ENCODE measurements at regions not wholly inside any gene's neighbourhood (a gene's known extent, or its start where the extent isn't known, plus 50 kb on each side); places are given as distances from the start of the nearest gene placed in this dataset.

DNA sequence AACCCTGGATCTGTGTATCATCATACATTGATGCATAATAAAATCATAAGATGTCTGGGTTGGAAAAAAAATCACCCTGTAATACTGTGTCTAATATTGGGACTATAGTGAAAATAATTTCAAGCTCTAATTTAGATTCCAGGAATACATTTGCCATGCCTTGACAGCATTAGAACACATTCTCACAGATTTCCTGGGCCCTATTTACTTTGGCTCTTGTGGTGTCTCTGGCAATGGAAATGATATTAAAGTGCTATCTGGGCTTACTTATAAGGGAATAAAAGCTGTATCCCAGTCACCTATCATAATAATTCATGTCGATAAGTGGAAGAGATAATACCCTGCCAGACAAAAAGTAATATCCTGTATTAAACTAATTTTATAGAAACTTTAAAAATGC, 472.0 kb downstream of the ZPLD1 start:
- Histone ChIP-seq H3K4me3 (no peak overlapping the region), H3K27ac (no peak overlapping the region), H3K9me3 (no peaks in the 10 kb centered on the region), H3K36me3 (no peaks in the 10 kb centered on the region), H3K4me1 (no peaks in the 10 kb centered on the region), H3K27me3 (no peaks in the 10 kb centered on the region)
- DNase-seq, result no peak
- TF ChIP-seq, protein P1, sequence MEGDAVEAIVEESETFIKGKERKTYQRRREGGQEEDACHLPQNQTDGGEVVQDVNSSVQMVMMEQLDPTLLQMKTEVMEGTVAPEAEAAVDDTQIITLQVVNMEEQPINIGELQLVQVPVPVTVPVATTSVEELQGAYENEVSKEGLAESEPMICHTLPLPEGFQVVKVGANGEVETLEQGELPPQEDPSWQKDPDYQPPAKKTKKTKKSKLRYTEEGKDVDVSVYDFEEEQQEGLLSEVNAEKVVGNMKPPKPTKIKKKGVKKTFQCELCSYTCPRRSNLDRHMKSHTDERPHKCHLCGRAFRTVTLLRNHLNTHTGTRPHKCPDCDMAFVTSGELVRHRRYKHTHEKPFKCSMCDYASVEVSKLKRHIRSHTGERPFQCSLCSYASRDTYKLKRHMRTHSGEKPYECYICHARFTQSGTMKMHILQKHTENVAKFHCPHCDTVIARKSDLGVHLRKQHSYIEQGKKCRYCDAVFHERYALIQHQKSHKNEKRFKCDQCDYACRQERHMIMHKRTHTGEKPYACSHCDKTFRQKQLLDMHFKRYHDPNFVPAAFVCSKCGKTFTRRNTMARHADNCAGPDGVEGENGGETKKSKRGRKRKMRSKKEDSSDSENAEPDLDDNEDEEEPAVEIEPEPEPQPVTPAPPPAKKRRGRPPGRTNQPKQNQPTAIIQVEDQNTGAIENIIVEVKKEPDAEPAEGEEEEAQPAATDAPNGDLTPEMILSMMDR (IDR thresholded peaks at IDR 0.05), result no peak
- TF ChIP-seq POLR2A (IDR thresholded peaks at IDR 0.05), result no peak
- intact Hi-C loops (cut with DNase I; ENCODE audit: low total_unique reads), result no loop called here

DNA sequence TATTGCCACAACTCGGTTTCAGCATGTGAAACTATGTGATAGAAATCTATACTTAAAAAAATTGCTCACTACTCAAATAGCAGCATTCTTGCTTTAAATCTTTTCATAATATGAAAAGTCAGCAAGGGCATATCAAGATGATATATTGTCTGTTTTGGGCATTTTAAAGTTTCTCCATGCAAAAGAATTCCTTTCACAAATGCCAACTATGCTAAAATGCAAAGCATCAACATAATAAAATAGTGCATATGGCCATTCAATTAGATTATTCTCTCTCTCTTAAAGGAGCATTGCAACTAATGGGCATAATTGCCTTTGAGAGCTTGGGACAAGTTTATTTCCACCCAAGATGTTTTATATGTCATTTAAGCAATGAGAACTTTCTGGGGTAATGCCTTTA, 475.1 kb downstream of the ZPLD1 start:
- H3K36me3 ChIP-seq, result no peaks in the 10 kb centered on the region
- no peaks in the 10 kb centered on the region for H3K9me3 ChIP-seq
- DNase-seq, result no peak
- no peak overlapping the region for H3K4me3 ChIP-seq
- H3K4me1 ChIP-seq, result no peaks in the 10 kb centered on the region
- TF ChIP-seq, protein P1 (IDR thresholded peaks at IDR 0.05), result no peak
- TF ChIP-seq POLR2A (IDR thresholded peaks at IDR 0.05), result no peak
- intact Hi-C loops (cut with DNase I; ENCODE audit: low total_unique reads), result no loop called here
- no peak overlapping the region for H3K27ac ChIP-seq
- H3K27me3 ChIP-seq, result no peaks in the 10 kb centered on the region

DNA sequence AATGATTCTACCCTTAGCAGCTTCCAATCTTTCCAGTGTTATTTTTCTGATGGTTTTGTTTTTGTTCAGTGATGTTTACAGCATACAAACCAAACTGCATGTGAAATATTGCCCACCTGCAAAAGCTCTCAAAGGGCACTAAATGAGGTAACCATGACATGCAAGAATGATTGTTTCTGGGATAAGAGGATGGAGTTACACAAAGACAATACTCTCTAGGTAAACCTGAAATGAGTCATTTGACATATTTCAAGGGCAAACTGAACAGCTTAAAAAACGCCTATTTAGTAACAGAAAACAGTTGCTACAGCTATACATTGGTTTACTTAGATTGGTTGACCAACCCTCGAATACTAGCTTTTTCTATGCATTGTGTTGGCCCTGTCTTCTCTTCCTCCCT, 481.7 kb downstream of the ZPLD1 start:
- H3K27me3 ChIP-seq, result no peaks in the 10 kb centered on the region
- no peak overlapping the region for H3K27ac ChIP-seq
- no peak for TF ChIP-seq POLR2A (IDR thresholded peaks at IDR 0.05)
- TF ChIP-seq, protein P1 (IDR thresholded peaks at IDR 0.05), result no peak
- intact Hi-C loops (cut with DNase I; ENCODE audit: low total_unique reads), result no loop called here
- DNase-seq, result no peak
- no peaks in the 10 kb centered on the region for H3K4me1 ChIP-seq
- H3K36me3 ChIP-seq, result no peaks in the 10 kb centered on the region
- no peaks in the 10 kb centered on the region for H3K9me3 ChIP-seq
- no peak overlapping the region for H3K4me3 ChIP-seq

DNA sequence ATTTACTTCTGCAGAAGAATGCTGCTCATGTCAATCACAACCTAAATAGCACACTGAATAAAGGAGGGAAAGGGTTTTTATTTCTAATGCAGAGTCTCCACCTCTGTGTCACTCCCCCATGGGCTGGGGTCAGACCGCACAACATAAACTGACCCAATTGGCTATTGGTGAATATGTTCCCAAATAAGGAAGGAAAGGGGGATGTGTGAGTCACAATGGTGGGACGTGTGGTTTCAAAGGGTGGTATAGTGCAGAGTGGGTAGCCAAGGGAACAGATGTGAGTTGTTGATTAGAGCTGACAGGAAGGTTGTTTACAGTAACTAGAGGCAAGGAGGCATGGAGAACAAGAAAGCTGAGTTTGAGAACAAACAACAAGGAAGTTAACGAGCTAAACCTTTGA, 491.8 kb downstream of the ZPLD1 start:
- intact Hi-C loops (cut with DNase I; ENCODE audit: low total_unique reads), result no loop called here
- no peak for TF ChIP-seq POLR2A (IDR thresholded peaks at IDR 0.05)
- TF ChIP-seq, protein P1 (IDR thresholded peaks at IDR 0.05), result no peak
- no peak for DNase-seq
- H3K27me3 ChIP-seq, result no peaks in the 10 kb centered on the region
- no peaks in the 10 kb centered on the region for H3K36me3 ChIP-seq
- H3K9me3 ChIP-seq, result peaks cover 0 to 4% of the 10 kb centered on the region in 2 donors
- H3K4me3 ChIP-seq, result no peak overlapping the region
- no peaks in the 10 kb centered on the region for H3K4me1 ChIP-seq
- no peak overlapping the region for H3K27ac ChIP-seq

DNA sequence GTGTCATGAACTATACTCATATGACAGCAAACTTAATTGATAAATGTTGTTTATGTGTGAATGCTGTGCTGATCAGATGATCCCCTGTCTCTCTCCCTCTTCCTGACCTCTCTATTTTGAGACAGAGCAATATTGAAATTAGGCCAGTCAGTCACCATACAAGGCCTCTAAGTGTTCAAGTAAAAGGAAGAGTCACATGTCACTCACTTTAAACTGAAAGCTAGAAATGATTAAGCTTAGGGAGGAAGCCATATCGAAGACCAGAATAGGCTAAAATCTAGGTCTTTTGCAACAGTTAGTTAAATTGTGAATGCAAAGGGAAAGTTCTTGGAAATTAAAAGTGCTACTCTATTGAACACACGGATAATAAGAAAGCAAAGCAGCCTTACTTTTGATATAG, 498.6 kb downstream of the ZPLD1 start:
- Histone ChIP-seq H3K36me3 (no peaks in the 10 kb centered on the region), H3K9me3 (no peaks in the 10 kb centered on the region), H3K4me1 (no peaks in the 10 kb centered on the region), H3K27me3 (no peaks in the 10 kb centered on the region), H3K4me3 (no peak overlapping the region), H3K27ac (no peak overlapping the region)
- no peak for TF ChIP-seq POLR2A (IDR thresholded peaks at IDR 0.05)
- TF ChIP-seq, protein P1 (IDR thresholded peaks at IDR 0.05), result no peak
- DNase-seq, result no peak
- intact Hi-C loops (cut with DNase I; ENCODE audit: low total_unique reads), result no loop called here
